ENCODE measurements at regions not wholly inside any gene's neighbourhood (a gene's known extent, or its start where the extent isn't known, plus 50 kb on each side); places are given as distances from the start of the nearest gene placed in this dataset.

DNA sequence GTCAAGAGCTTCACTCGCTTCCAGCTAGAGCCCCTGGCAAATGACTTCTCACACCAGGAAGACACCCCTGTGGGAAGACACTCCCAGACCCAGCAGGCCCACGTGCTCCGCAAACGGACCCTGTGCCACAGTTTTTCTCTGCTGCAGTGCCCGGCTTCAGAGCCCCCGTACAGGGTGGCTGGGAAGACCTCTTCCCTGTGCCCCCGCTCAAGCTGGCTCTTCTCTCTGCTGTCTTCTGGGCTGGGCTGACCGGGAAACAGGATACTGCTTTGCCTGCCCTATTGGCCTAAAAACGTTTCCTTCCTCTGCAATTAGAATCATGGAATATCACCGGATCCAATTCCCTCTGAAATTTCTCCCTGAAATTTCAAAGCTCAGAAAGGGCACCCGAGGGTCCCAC, 63.7 kb upstream of the CRHR1 start:
- H3K9me3 ChIP-seq (ENCODE audit: control insufficient read depth, insufficient read depth, low read length) = no peaks in the 10 kb centered on the region
- H2AK9ac ChIP-seq (replicated peaks; ENCODE audit: low read depth, low read length, poor library complexity) = no peak overlapping the region
- no peak overlapping the region for H3K9ac ChIP-seq (ENCODE audit: low read depth, low read length)
- no peak overlapping the region for H3K56ac ChIP-seq (ENCODE audit: extremely low read depth, insufficient read depth, low read length)
- 76% methylated on average over 8 of the region's 11 CpGs; no CpG with 5 or more reads in 1 of the 2 experiments for WGBS, 2 experiments (ENCODE audit: extremely low coverage in 2 of 2, insufficient read length in 1 of 2)
- H2BK120ac ChIP-seq (ENCODE audit: low read depth, low read length) = no peak overlapping the region
- TF ChIP-seq NFE2L2 (IDR thresholded peaks at IDR 0.05; ENCODE audit: low read depth, low read length) (no peak), CHD1 (IDR thresholded peaks at IDR 0.05; ENCODE audit: low read depth, low read length) (no peak), MAFK (IDR thresholded peaks at IDR 0.05; ENCODE audit: low read depth, low read length) (no peak), SMC3 (IDR thresholded peaks at IDR 0.05; ENCODE audit: low read depth, low read length) (no peak), MXI1 (IDR thresholded peaks at IDR 0.05; ENCODE audit: borderline replicate concordance, low read depth, low read length) (no peak), POLR2A (IDR thresholded peaks at IDR 0.05; ENCODE audit: low read depth, low read length) (no peak), RAD21 (IDR thresholded peaks at IDR 0.05; ENCODE audit: low read length) (no peak), MAZ (IDR thresholded peaks at IDR 0.05; ENCODE audit: borderline replicate concordance, low read depth, low read length) (no peak), CEBPB (IDR thresholded peaks at IDR 0.05; ENCODE audit: low read depth, low read length) (no peak), FOS (IDR thresholded peaks at IDR 0.05; ENCODE audit: low read depth, low read length) (no peak), RCOR1 (IDR thresholded peaks at IDR 0.05; ENCODE audit: insufficient replicate concordance, low read length) (no peak), RFX5 (IDR thresholded peaks at IDR 0.05; ENCODE audit: low read depth, low read length) (no peak), BHLHE40 (IDR thresholded peaks at IDR 0.05; ENCODE audit: low read depth, low read length) (no peak)
- TF ChIP-seq, protein P1, sequence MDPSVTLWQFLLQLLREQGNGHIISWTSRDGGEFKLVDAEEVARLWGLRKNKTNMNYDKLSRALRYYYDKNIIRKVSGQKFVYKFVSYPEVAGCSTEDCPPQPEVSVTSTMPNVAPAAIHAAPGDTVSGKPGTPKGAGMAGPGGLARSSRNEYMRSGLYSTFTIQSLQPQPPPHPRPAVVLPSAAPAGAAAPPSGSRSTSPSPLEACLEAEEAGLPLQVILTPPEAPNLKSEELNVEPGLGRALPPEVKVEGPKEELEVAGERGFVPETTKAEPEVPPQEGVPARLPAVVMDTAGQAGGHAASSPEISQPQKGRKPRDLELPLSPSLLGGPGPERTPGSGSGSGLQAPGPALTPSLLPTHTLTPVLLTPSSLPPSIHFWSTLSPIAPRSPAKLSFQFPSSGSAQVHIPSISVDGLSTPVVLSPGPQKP (IDR thresholded peaks at IDR 0.05; ENCODE audit: borderline replicate concordance, low read depth, low read length) = no peak
- TF ChIP-seq, protein P2, sequence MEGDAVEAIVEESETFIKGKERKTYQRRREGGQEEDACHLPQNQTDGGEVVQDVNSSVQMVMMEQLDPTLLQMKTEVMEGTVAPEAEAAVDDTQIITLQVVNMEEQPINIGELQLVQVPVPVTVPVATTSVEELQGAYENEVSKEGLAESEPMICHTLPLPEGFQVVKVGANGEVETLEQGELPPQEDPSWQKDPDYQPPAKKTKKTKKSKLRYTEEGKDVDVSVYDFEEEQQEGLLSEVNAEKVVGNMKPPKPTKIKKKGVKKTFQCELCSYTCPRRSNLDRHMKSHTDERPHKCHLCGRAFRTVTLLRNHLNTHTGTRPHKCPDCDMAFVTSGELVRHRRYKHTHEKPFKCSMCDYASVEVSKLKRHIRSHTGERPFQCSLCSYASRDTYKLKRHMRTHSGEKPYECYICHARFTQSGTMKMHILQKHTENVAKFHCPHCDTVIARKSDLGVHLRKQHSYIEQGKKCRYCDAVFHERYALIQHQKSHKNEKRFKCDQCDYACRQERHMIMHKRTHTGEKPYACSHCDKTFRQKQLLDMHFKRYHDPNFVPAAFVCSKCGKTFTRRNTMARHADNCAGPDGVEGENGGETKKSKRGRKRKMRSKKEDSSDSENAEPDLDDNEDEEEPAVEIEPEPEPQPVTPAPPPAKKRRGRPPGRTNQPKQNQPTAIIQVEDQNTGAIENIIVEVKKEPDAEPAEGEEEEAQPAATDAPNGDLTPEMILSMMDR (conservative IDR thresholded peaks at IDR 0.05; ENCODE audit: low read depth, low read length) = no peak
- TF ChIP-seq, protein P3, sequence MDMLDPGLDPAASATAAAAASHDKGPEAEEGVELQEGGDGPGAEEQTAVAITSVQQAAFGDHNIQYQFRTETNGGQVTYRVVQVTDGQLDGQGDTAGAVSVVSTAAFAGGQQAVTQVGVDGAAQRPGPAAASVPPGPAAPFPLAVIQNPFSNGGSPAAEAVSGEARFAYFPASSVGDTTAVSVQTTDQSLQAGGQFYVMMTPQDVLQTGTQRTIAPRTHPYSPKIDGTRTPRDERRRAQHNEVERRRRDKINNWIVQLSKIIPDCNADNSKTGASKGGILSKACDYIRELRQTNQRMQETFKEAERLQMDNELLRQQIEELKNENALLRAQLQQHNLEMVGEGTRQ (IDR thresholded peaks at IDR 0.05; ENCODE audit: low read depth, low read length) = no peak
- no peak overlapping the region for H3K4me2 ChIP-seq (ENCODE audit: low read depth, low read length)
- no peak overlapping the region for H3K18ac ChIP-seq (ENCODE audit: low read depth, low read length)
- peaks cover 23% of the 10 kb centered on the region for H3K27me3 ChIP-seq (ENCODE audit: control insufficient read depth, insufficient read depth, low read length)
- H2AFZ ChIP-seq (replicated peaks; ENCODE audit: low read length, poor library complexity) = no peak overlapping the region
- dilution Hi-C loops (cut with HindIII; ENCODE audit: low sequenced_read_pairs, unreplicated experiment) = no loop called here
- ChIA-PET CTCF (no interaction called here), POLR2A (ENCODE audit: unreplicated experiment) (no interaction called here)
- H3K4ac ChIP-seq (ENCODE audit: low read depth, low read length) = no peak overlapping the region
- H3K14ac ChIP-seq (replicated peaks; ENCODE audit: low read depth, low read length) = no peak overlapping the region
- no peak overlapping the region for H4K8ac ChIP-seq (ENCODE audit: low read depth in 2 of 2, low read length in 2 of 2)
- DNase-seq (no peak), ATAC-seq (ENCODE audit: low read depth) (no peak)
- H3K23ac ChIP-seq (ENCODE audit: low read depth, low read length) = no peak overlapping the region
- H3K27ac ChIP-seq (ENCODE audit: insufficient read depth, low read length) = no peak overlapping the region
- no peak overlapping the region for H2AK5ac ChIP-seq (ENCODE audit: low read depth, low read length)
- no peak overlapping the region for H3K4me3 ChIP-seq (ENCODE audit: insufficient read depth, low read depth, low read length)
- no peaks in the 10 kb centered on the region for H3K9me1 ChIP-seq (ENCODE audit: insufficient read depth, low read length)
- no peak overlapping the region for H4K5ac ChIP-seq (ENCODE audit: low read depth, low read length)
- no peaks in the 10 kb centered on the region for H3K79me1 ChIP-seq (ENCODE audit: low read depth in 1 of 2, low read length in 2 of 2)
- H3K4me1 ChIP-seq (ENCODE audit: control insufficient read depth, insufficient read depth, low read length) = no peaks in the 10 kb centered on the region
- BruUV-seq (replicated peaks) = no TSS peak
- H2BK15ac ChIP-seq (ENCODE audit: low read depth, low read length) = no peak overlapping the region
- H4K91ac ChIP-seq (ENCODE audit: insufficient read depth, low read depth, low read length) = no peak overlapping the region
- H2BK20ac ChIP-seq (ENCODE audit: low read depth, low read length) = no peak overlapping the region
- in situ Hi-C loops (cut with MboI; ENCODE audit: low sequenced_read_pairs) = no loop called here
- no peak overlapping the region for H2BK5ac ChIP-seq (ENCODE audit: low read depth, low read length, poor library complexity, severe bottlenecking)
- H3K36me3 ChIP-seq (ENCODE audit: control insufficient read depth, insufficient read depth, low read length) = no peaks in the 10 kb centered on the region
- intact Hi-C loops (cut with micrococcal nuclease) = no loop called here
- no peaks in the 10 kb centered on the region for H4K20me1 ChIP-seq (ENCODE audit: insufficient read depth, low read length)
